Epithelial cell of esophagus (primary cell): ENCODE measurements at regions not wholly inside any gene's neighbourhood (a gene's known extent, or its start where the extent isn't known, plus 50 kb on each side); places are given as distances from the start of the nearest gene placed in this dataset.

ENCODE experiments used
- DNase-seq: peaks from one replicate; pipeline ENCODE4 v3.0.0; 2010; ENCODE audit warnings: low read depth
- H3K4me3 ChIP-seq: 2 replicates; pipeline ENCODE4 v1.5.1; 2011; ENCODE audit warnings: mild to moderate bottlenecking, low read length, control low read depth
- TF ChIP-seq, protein P1 (sequence below): IDR thresholded peaks from 2 replicates; pipeline ENCODE4 v1.5.1; 2011; ENCODE audit warnings: low read depth, mild to moderate bottlenecking, low read length, control low read depth, inconsistent platforms; ENCODE audit not compliant: insufficient read depth; ENCODE audit errors: missing control alignments

DNA sequence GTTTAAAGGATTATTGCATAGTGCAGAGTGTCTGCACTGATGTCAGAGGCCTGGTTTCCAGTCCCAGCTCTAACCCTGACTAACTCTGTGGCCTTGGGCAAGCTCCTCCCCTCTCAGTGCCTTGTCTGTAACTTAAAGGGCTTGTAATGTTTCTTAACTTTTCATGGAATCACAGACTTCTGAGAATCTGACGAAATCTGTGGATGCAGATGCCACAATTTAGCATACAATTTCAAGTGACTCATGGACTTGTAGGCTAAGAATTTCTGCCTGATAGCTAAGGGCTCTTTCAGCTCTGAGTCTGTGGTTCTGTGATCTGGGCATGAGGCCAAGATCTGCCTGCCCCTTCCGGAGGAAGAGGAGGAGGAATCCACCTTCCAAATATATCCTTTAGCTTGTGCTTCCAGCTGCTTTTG, 236.9 kb downstream of the AR start:
- DNase-seq: peak; percentile 80
- no peak overlapping the region for H3K4me3 ChIP-seq
- TF ChIP-seq, protein P1, sequence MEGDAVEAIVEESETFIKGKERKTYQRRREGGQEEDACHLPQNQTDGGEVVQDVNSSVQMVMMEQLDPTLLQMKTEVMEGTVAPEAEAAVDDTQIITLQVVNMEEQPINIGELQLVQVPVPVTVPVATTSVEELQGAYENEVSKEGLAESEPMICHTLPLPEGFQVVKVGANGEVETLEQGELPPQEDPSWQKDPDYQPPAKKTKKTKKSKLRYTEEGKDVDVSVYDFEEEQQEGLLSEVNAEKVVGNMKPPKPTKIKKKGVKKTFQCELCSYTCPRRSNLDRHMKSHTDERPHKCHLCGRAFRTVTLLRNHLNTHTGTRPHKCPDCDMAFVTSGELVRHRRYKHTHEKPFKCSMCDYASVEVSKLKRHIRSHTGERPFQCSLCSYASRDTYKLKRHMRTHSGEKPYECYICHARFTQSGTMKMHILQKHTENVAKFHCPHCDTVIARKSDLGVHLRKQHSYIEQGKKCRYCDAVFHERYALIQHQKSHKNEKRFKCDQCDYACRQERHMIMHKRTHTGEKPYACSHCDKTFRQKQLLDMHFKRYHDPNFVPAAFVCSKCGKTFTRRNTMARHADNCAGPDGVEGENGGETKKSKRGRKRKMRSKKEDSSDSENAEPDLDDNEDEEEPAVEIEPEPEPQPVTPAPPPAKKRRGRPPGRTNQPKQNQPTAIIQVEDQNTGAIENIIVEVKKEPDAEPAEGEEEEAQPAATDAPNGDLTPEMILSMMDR: no peak

GRCh38 chrX:67781132-67781531, 237.3 kb downstream of the AR start:
- no peak for DNase-seq
- no peak overlapping the region for H3K4me3 ChIP-seq
- TF ChIP-seq, protein P1: no peak

- no peak for DNase-seq
- no peak overlapping the region for H3K4me3 ChIP-seq
- TF ChIP-seq, protein P1: no peak
Measured at GRCh38 chrX:67784712-67785111, 240.9 kb downstream of the AR start.

DNA sequence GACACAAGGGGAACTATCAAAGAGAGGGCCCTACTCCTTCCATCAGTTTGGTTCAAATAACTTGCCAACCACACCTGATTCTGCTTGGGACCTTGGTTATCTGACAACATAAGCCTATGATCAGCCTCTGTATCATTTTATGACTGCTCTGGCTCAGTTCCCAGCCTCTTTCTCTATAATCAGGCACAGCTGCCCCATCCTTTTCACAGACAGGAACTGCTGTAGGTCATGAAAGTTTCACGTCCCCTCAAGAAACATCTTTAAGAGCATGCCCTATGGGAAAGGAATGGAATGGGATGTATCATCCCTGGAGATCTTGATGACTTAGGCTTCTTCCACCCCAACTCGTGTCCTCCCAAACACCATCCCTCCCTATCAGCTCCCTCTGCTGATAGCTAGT, 243.4 kb downstream of the AR start:
- TF ChIP-seq, protein P1: no peak
- H3K4me3 ChIP-seq: no peak overlapping the region
- DNase-seq: no peak

DNA sequence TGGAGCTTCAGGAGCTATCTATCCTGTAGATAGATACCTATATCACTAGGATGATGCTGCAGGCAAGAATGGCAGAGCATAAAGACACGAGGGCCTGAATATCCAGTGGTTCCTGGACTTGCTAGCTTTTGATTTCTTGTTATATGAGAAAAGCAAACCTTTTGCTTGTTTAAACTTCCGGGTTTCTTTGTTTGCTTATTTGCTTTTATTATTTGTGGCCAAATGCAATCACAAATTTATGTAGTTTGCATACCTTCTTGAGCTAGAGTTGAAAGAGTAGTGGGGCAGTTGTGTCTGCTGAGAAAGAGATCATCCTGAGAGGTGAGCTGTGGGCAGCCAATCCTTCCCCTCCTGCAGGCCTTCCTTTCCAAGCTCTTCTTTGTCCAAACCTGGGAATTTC, 245.7 kb downstream of the AR start:
- no peak for DNase-seq
- no peak overlapping the region for H3K4me3 ChIP-seq
- TF ChIP-seq, protein P1: no peak
